PC-9 (cell line): ENCODE measurements at regions not wholly inside any gene's neighbourhood (a gene's known extent, or its start where the extent isn't known, plus 50 kb on each side); places are given as distances from the start of the nearest gene placed in this dataset.

Experiments
- BruUV-seq: library from RNA; stranded (reverse); fragments of 400-500 nt; replicated peaks from 2 replicates; lab custom pipeline; 2021; lab: Mats Ljungman, UMichigan
- CTCF ChIA-PET: fragments of 300-600 bp; sonication (Branson Sonifier 250); formaldehyde crosslinking; loops from one replicate; lab custom pipeline; 2022; ENCODE audit warnings: antibody characterized with exemption; lab: Charles Lee
- POLR2A ChIA-PET: fragments of 300-600 bp; sonication (Branson Sonifier 250); formaldehyde crosslinking; loops from one replicate; lab custom pipeline; 2022; ENCODE audit warnings: antibody characterized with exemption; ENCODE audit not compliant: unreplicated experiment; lab: Charles Lee
- DNase-seq, 2 experiments: peaks; one replicate each; pipeline versions ENCODE4 v3.0.0 to v3.0.0-alpha.2; 2015 to 2022; ENCODE audit warnings: mixed read lengths in 1 of 2
- H2AFZ ChIP-seq: fragments of 200-600 bp; sonication (generic); 2 replicates; pipeline ENCODE4 v1.8.1; 2017; ENCODE audit warnings: antibody characterized with exemption
- H3F3A ChIP-seq: fragments of 200-600 bp; sonication (generic); 2 replicates; pipeline ENCODE4 v1.8.1; 2017; ENCODE audit warnings: antibody characterized with exemption, mild to moderate bottlenecking, low read depth; ENCODE audit not compliant: insufficient read depth
- H3K27ac ChIP-seq: fragments of 200-600 bp; sonication (generic); 2 replicates; pipeline ENCODE4 v1.6.1; 2016; ENCODE audit warnings: mixed run types
- H3K27me3 ChIP-seq: fragments of 200-600 bp; sonication (generic); 2 replicates; pipeline ENCODE4 v1.6.1; 2016; ENCODE audit warnings: low read depth, mixed run types; ENCODE audit not compliant: insufficient read depth
- H3K36me3 ChIP-seq: fragments of 200-600 bp; sonication (generic); 2 replicates; pipeline ENCODE4 v1.6.1; 2016; ENCODE audit warnings: low read depth, mixed run types
- H3K4me1 ChIP-seq: fragments of 200-600 bp; sonication (generic); replicated peaks from 2 replicates; pipeline ENCODE4 v1.6.1; 2016; ENCODE audit warnings: mixed run types; ENCODE audit not compliant: insufficient read depth
- H3K4me2 ChIP-seq: fragments of 200-600 bp; sonication (generic); 2 replicates; pipeline ENCODE4 v1.6.1; 2017; ENCODE audit warnings: mixed run types
- H3K4me3 ChIP-seq: fragments of 200-600 bp; sonication (generic); 2 replicates; pipeline ENCODE4 v1.6.1; 2016; ENCODE audit warnings: mixed run types
- H3K79me2 ChIP-seq: fragments of 200-600 bp; sonication (generic); 2 replicates; pipeline ENCODE4 v1.6.1; 2017; ENCODE audit warnings: low read depth, mixed run types
- H3K9me2 ChIP-seq: fragments of 200-600 bp; sonication (generic); 2 replicates; pipeline ENCODE4 v1.8.1; 2017; ENCODE audit warnings: mild to moderate bottlenecking; ENCODE audit not compliant: insufficient read depth
- H3K9me3 ChIP-seq: fragments of 200-600 bp; sonication (generic); 2 replicates; pipeline ENCODE4 v1.8.1; 2016; ENCODE audit warnings: low read depth; ENCODE audit not compliant: insufficient read depth
- H4K20me1 ChIP-seq: fragments of 200-600 bp; sonication (generic); 2 replicates; pipeline ENCODE4 v1.8.1; 2017; ENCODE audit not compliant: insufficient read depth
- EZH2 ChIP-seq: fragments of 200-600 bp; sonication (generic); IDR thresholded peaks from 2 replicates; pipeline ENCODE4 v1.8.0; 2017; ENCODE audit warnings: antibody characterized with exemption, low read depth
- intact Hi-C: fragments of 100-400 bp; cut with micrococcal nuclease; formaldehyde crosslinking; loops from one replicate; pipeline ENCODE4 v1.10.0; 2022; ENCODE audit not compliant: unreplicated experiment
- TF ChIP-seq, protein P1 (sequence below): fragments of 200-600 bp; sonication (generic); conservative IDR thresholded peaks from 2 replicates; pipeline ENCODE4 v1.6.1; 2017; ENCODE audit warnings: mixed run types, antibody characterized with exemption, mild to moderate bottlenecking, moderate library complexity

DNA sequence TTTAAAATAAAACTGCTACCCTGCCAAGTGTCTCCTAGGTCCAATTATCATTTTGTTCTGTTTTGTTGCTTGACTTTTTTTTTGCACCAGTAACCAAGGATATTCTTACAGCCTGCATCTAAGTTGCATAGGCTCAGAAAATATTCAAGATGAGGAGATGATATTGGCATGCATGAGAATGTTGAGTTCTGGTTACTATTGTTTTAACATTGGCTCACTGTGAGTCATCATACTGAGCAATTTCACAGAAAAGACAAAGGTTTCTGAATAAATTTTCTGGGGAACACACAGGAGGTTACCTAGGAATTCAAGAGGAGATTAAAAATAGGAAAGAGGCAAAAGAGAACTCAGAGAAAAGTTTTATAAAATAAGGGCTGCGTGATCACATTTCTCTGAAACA is 84.8 kb upstream of the POU3F3 start:
- ChIA-PET CTCF (no interaction called here), POLR2A (no interaction called here)
- no peaks in the 10 kb centered on the region for H3F3A ChIP-seq
- H3K4me1 ChIP-seq: no peaks in the 10 kb centered on the region
- no peaks in the 10 kb centered on the region for H3K27me3 ChIP-seq
- BruUV-seq: no TSS peak
- H4K20me1 ChIP-seq: no peaks in the 10 kb centered on the region
- H3K9me3 ChIP-seq: no peaks in the 10 kb centered on the region
- intact Hi-C loops: no loop called here
- H3K27ac ChIP-seq: no peak overlapping the region
- H3K36me3 ChIP-seq: no peaks in the 10 kb centered on the region
- H2AFZ ChIP-seq: no peak overlapping the region
- no peaks in the 10 kb centered on the region for H3K9me2 ChIP-seq
- H3K4me3 ChIP-seq: no peak overlapping the region
- DNase-seq: no peak
- TF ChIP-seq, protein P1, sequence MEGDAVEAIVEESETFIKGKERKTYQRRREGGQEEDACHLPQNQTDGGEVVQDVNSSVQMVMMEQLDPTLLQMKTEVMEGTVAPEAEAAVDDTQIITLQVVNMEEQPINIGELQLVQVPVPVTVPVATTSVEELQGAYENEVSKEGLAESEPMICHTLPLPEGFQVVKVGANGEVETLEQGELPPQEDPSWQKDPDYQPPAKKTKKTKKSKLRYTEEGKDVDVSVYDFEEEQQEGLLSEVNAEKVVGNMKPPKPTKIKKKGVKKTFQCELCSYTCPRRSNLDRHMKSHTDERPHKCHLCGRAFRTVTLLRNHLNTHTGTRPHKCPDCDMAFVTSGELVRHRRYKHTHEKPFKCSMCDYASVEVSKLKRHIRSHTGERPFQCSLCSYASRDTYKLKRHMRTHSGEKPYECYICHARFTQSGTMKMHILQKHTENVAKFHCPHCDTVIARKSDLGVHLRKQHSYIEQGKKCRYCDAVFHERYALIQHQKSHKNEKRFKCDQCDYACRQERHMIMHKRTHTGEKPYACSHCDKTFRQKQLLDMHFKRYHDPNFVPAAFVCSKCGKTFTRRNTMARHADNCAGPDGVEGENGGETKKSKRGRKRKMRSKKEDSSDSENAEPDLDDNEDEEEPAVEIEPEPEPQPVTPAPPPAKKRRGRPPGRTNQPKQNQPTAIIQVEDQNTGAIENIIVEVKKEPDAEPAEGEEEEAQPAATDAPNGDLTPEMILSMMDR: no peak
- no peak for TF ChIP-seq EZH2
- H3K4me2 ChIP-seq: no peak overlapping the region
- no peaks in the 10 kb centered on the region for H3K79me2 ChIP-seq

DNA sequence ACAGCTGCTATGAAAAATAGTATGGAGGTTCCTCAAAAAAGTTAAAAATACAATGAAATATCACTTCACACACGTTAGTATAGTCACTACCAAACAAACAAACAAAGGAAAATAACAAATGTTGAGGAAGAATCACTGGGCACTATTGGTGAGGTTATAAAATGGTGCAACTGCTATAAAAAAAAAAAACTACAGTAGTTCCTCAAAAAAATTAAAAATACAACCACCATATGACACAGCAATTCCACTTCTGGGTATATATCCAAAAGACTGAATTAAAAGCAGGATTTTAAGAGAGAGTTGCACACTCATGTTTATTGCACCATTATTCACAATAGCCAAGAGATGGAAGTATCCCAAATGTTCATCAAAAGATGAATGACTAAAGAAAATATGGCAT is 80.9 kb upstream of the POU3F3 start:
- CTCF ChIA-PET: no interaction called here
- H3F3A ChIP-seq: no peaks in the 10 kb centered on the region
- TF ChIP-seq, protein P1: no peak
- TF ChIP-seq EZH2: no peak
- no peak overlapping the region for H2AFZ ChIP-seq
- no peaks in the 10 kb centered on the region for H3K79me2 ChIP-seq
- H3K9me3 ChIP-seq: no peaks in the 10 kb centered on the region
- H3K4me2 ChIP-seq: no peak overlapping the region
- no peak for DNase-seq
- BruUV-seq: no TSS peak
- intact Hi-C loops: no loop called here
- POLR2A ChIA-PET: no interaction called here
- no peak overlapping the region for H3K27ac ChIP-seq
- H3K4me1 ChIP-seq: no peaks in the 10 kb centered on the region
- H3K4me3 ChIP-seq: no peak overlapping the region
- H4K20me1 ChIP-seq: no peaks in the 10 kb centered on the region
- no peaks in the 10 kb centered on the region for H3K36me3 ChIP-seq
- no peaks in the 10 kb centered on the region for H3K9me2 ChIP-seq
- H3K27me3 ChIP-seq: peaks cover 4% of the 10 kb centered on the region; the same call in 1 of the 2 replicates

DNA sequence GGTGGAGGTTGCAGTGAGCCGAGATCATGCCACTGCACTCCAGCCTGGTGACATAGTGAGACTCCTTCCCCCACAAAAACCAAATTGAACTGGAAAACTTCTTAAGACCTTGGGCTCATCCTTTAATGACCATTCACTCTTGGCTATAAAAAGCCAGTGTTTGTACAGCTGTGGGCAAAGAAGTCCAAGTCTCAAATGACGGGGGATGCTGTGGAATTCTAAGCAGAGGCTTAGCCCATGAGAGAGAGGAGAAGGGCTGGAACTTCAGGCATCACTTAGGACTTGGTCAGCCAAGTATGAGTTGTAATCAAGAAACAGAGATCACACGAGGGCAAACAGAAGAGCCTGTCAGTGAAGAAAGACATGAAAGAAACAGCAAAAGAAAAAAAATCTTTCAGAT is 79.3 kb upstream of the POU3F3 start:
- H3K4me3 ChIP-seq: no peak overlapping the region
- TF ChIP-seq, protein P1: no peak
- no peak for TF ChIP-seq EZH2
- no peaks in the 10 kb centered on the region for H3K36me3 ChIP-seq
- no TSS peak for BruUV-seq
- H3K27ac ChIP-seq: no peak overlapping the region
- H3K9me2 ChIP-seq: no peaks in the 10 kb centered on the region
- peaks cover 8% of the 10 kb centered on the region; the same call in 1 of the 2 replicates for H3K27me3 ChIP-seq
- H2AFZ ChIP-seq: no peak overlapping the region
- no peaks in the 10 kb centered on the region for H4K20me1 ChIP-seq
- H3K4me1 ChIP-seq: no peaks in the 10 kb centered on the region
- ChIA-PET POLR2A (no interaction called here), CTCF (no interaction called here)
- H3K79me2 ChIP-seq: no peaks in the 10 kb centered on the region
- intact Hi-C loops: no loop called here
- H3K4me2 ChIP-seq: no peak overlapping the region
- no peaks in the 10 kb centered on the region for H3F3A ChIP-seq
- no peaks in the 10 kb centered on the region for H3K9me3 ChIP-seq
- DNase-seq: no peak
